ENCODE measurements at regions not wholly inside any gene's neighbourhood (a gene's known extent, or its start where the extent isn't known, plus 50 kb on each side); places are given as distances from the start of the nearest gene placed in this dataset.

GRCh38 chr10:23872290-23872689 is 336.6 kb upstream of the KIAA1217 start:
- H4K8ac ChIP-seq (ENCODE audit: low read length), result no peak overlapping the region
- no peak overlapping the region for H2AK5ac ChIP-seq (ENCODE audit: low read length, severe bottlenecking)
- no peak for DNase-seq
- H3K79me1 ChIP-seq (replicated peaks; ENCODE audit: low read length, poor library complexity, severe bottlenecking), result no peaks in the 10 kb centered on the region
- no peak overlapping the region for H3K4me3 ChIP-seq (ENCODE audit: insufficient read depth in 1 of 2, low read depth in 1 of 2, low read length in 2 of 2)
- no peaks in the 10 kb centered on the region for H3K27me3 ChIP-seq (ENCODE audit: control insufficient read depth in 1 of 2, insufficient read depth in 1 of 2, low read length in 2 of 2)
- no peak overlapping the region for H2BK5ac ChIP-seq (ENCODE audit: low read depth, low read length, poor library complexity, severe bottlenecking)
- H2AFZ ChIP-seq (ENCODE audit: low read depth, low read length), result no peak overlapping the region
- H3K14ac ChIP-seq (ENCODE audit: low read length in 2 of 2), result no peak overlapping the region
- H2BK15ac ChIP-seq (ENCODE audit: low read depth, poor library complexity, severe bottlenecking), result no peak overlapping the region
- 86% methylated on average over 1 of the region's 2 CpGs for WGBS
- no peak overlapping the region for H3K4me2 ChIP-seq (ENCODE audit: low read length, poor library complexity, severe bottlenecking)
- H3K9me3 ChIP-seq (ENCODE audit: control insufficient read depth, low read length), result no peaks in the 10 kb centered on the region
- no peak overlapping the region for H3K18ac ChIP-seq (ENCODE audit: low read depth in 1 of 2, low read length in 2 of 2)
- H3K27ac ChIP-seq (ENCODE audit: low read length, poor library complexity, severe bottlenecking), result no peak overlapping the region
- no peak overlapping the region for H3K9ac ChIP-seq (ENCODE audit: low read length)
- H3K4me1 ChIP-seq (ENCODE audit: control insufficient read depth, insufficient read depth, low read depth, low read length), result no peaks in the 10 kb centered on the region
- no peak overlapping the region for H3K23ac ChIP-seq (ENCODE audit: low read length in 2 of 2)
- H3K36me3 ChIP-seq (ENCODE audit: control insufficient read depth in 1 of 2, insufficient read depth in 2 of 2, low read depth in 1 of 2, low read length in 2 of 2), result no peaks in the 10 kb centered on the region
- H2BK120ac ChIP-seq (ENCODE audit: low read depth, low read length), result no peak overlapping the region
- H2BK12ac ChIP-seq (ENCODE audit: low read length in 2 of 2), result no peak overlapping the region
- no peak overlapping the region for H3K4ac ChIP-seq (ENCODE audit: low read depth in 1 of 2, low read length in 2 of 2)
- no peak overlapping the region for H4K91ac ChIP-seq (ENCODE audit: low read length)

- WGBS, result 79% methylated on average over 10 of the region's 10 CpGs
- no peak overlapping the region for H3K4ac ChIP-seq (ENCODE audit: low read depth in 1 of 2, low read length in 2 of 2)
- no peak overlapping the region for H3K14ac ChIP-seq (ENCODE audit: low read length in 2 of 2)
- H3K23ac ChIP-seq (ENCODE audit: low read length in 2 of 2), result no peak overlapping the region
- no peak overlapping the region for H3K9ac ChIP-seq (ENCODE audit: low read length)
- H3K79me1 ChIP-seq (replicated peaks; ENCODE audit: low read length, poor library complexity, severe bottlenecking), result no peaks in the 10 kb centered on the region
- DNase-seq, result no peak
- no peak overlapping the region for H2BK120ac ChIP-seq (ENCODE audit: low read depth, low read length)
- H2AFZ ChIP-seq (ENCODE audit: low read depth, low read length), result no peak overlapping the region
- no peak overlapping the region for H3K18ac ChIP-seq (ENCODE audit: low read depth in 1 of 2, low read length in 2 of 2)
- H3K4me3 ChIP-seq (ENCODE audit: insufficient read depth in 1 of 2, low read depth in 1 of 2, low read length in 2 of 2), result no peak overlapping the region
- H2BK12ac ChIP-seq (ENCODE audit: low read length in 2 of 2), result no peak overlapping the region
- H3K4me1 ChIP-seq (ENCODE audit: control insufficient read depth, insufficient read depth, low read depth, low read length), result no peaks in the 10 kb centered on the region
- H3K36me3 ChIP-seq (ENCODE audit: control insufficient read depth in 1 of 2, insufficient read depth in 2 of 2, low read depth in 1 of 2, low read length in 2 of 2), result no peaks in the 10 kb centered on the region
- H4K8ac ChIP-seq (ENCODE audit: low read length), result no peak overlapping the region
- no peak overlapping the region for H2BK5ac ChIP-seq (ENCODE audit: low read depth, low read length, poor library complexity, severe bottlenecking)
- no peak overlapping the region for H2AK5ac ChIP-seq (ENCODE audit: low read length, severe bottlenecking)
- no peak overlapping the region for H4K91ac ChIP-seq (ENCODE audit: low read length)
- no peaks in the 10 kb centered on the region for H3K9me3 ChIP-seq (ENCODE audit: control insufficient read depth, low read length)
- no peak overlapping the region for H3K27ac ChIP-seq (ENCODE audit: low read length, poor library complexity, severe bottlenecking)
- no peak overlapping the region for H2BK15ac ChIP-seq (ENCODE audit: low read depth, poor library complexity, severe bottlenecking)
- H3K27me3 ChIP-seq (ENCODE audit: control insufficient read depth in 1 of 2, insufficient read depth in 1 of 2, low read length in 2 of 2), result no peaks in the 10 kb centered on the region
- H3K4me2 ChIP-seq (ENCODE audit: low read length, poor library complexity, severe bottlenecking), result no peak overlapping the region
Measured at GRCh38 chr10:23877791-23878320, 331.1 kb upstream of the KIAA1217 start.

GRCh38 chr10:23884670-23885069 is 324.3 kb upstream of the KIAA1217 start:
- Histone ChIP-seq H3K14ac (ENCODE audit: low read length in 2 of 2) (no peak overlapping the region), H3K9me3 (ENCODE audit: control insufficient read depth, low read length) (no peaks in the 10 kb centered on the region), H3K23ac (ENCODE audit: low read length in 2 of 2) (no peak overlapping the region), H3K27ac (ENCODE audit: low read length, poor library complexity, severe bottlenecking) (no peak overlapping the region), H3K18ac (ENCODE audit: low read depth in 1 of 2, low read length in 2 of 2) (no peak overlapping the region), H3K79me1 (replicated peaks; ENCODE audit: low read length, poor library complexity, severe bottlenecking) (no peaks in the 10 kb centered on the region), H2BK15ac (ENCODE audit: low read depth, poor library complexity, severe bottlenecking) (no peak overlapping the region), H3K4me2 (ENCODE audit: low read length, poor library complexity, severe bottlenecking) (no peak overlapping the region), H4K91ac (ENCODE audit: low read length) (no peak overlapping the region), H2BK120ac (ENCODE audit: low read depth, low read length) (no peak overlapping the region), H3K9ac (ENCODE audit: low read length) (no peak overlapping the region), H3K4ac (ENCODE audit: low read depth in 1 of 2, low read length in 2 of 2) (no peak overlapping the region), H4K8ac (ENCODE audit: low read length) (no peak overlapping the region), H3K4me1 (ENCODE audit: control insufficient read depth, insufficient read depth, low read depth, low read length) (no peaks in the 10 kb centered on the region), H3K4me3 (ENCODE audit: insufficient read depth in 1 of 2, low read depth in 1 of 2, low read length in 2 of 2) (no peak overlapping the region), H2AFZ (ENCODE audit: low read depth, low read length) (no peak overlapping the region), H3K27me3 (ENCODE audit: control insufficient read depth in 1 of 2, insufficient read depth in 1 of 2, low read length in 2 of 2) (no peaks in the 10 kb centered on the region), H2BK12ac (ENCODE audit: low read length in 2 of 2) (no peak overlapping the region), H3K36me3 (ENCODE audit: control insufficient read depth in 1 of 2, insufficient read depth in 2 of 2, low read depth in 1 of 2, low read length in 2 of 2) (no peaks in the 10 kb centered on the region), H2AK5ac (ENCODE audit: low read length, severe bottlenecking) (no peak overlapping the region), H2BK5ac (ENCODE audit: low read depth, low read length, poor library complexity, severe bottlenecking) (no peak overlapping the region)
- WGBS, result 38% methylated on average over 1 of the region's 2 CpGs
- no peak for DNase-seq

- no peaks in the 10 kb centered on the region for H3K36me3 ChIP-seq (ENCODE audit: control insufficient read depth in 1 of 2, insufficient read depth in 2 of 2, low read depth in 1 of 2, low read length in 2 of 2)
- no peak overlapping the region for H2BK120ac ChIP-seq (ENCODE audit: low read depth, low read length)
- H3K4me2 ChIP-seq (ENCODE audit: low read length, poor library complexity, severe bottlenecking), result no peak overlapping the region
- no peak overlapping the region for H2BK5ac ChIP-seq (ENCODE audit: low read depth, low read length, poor library complexity, severe bottlenecking)
- no peaks in the 10 kb centered on the region for H3K4me1 ChIP-seq (ENCODE audit: control insufficient read depth, insufficient read depth, low read depth, low read length)
- WGBS, result 94% methylated on average over 4 of the region's 5 CpGs
- no peak overlapping the region for H3K27ac ChIP-seq (ENCODE audit: low read length, poor library complexity, severe bottlenecking)
- no peak overlapping the region for H3K14ac ChIP-seq (ENCODE audit: low read length in 2 of 2)
- no peak overlapping the region for H2AFZ ChIP-seq (ENCODE audit: low read depth, low read length)
- H4K91ac ChIP-seq (ENCODE audit: low read length), result no peak overlapping the region
- no peak overlapping the region for H4K8ac ChIP-seq (ENCODE audit: low read length)
- no peak overlapping the region for H3K9ac ChIP-seq (ENCODE audit: low read length)
- H3K27me3 ChIP-seq (ENCODE audit: control insufficient read depth in 1 of 2, insufficient read depth in 1 of 2, low read length in 2 of 2), result no peaks in the 10 kb centered on the region
- no peak overlapping the region for H3K4me3 ChIP-seq (ENCODE audit: insufficient read depth in 1 of 2, low read depth in 1 of 2, low read length in 2 of 2)
- H3K79me1 ChIP-seq (replicated peaks; ENCODE audit: low read length, poor library complexity, severe bottlenecking), result no peaks in the 10 kb centered on the region
- H2BK15ac ChIP-seq (ENCODE audit: low read depth, poor library complexity, severe bottlenecking), result no peak overlapping the region
- H3K9me3 ChIP-seq (ENCODE audit: control insufficient read depth, low read length), result no peaks in the 10 kb centered on the region
- no peak overlapping the region for H3K23ac ChIP-seq (ENCODE audit: low read length in 2 of 2)
- H2BK12ac ChIP-seq (ENCODE audit: low read length in 2 of 2), result no peak overlapping the region
- H2AK5ac ChIP-seq (ENCODE audit: low read length, severe bottlenecking), result no peak overlapping the region
- no peak overlapping the region for H3K4ac ChIP-seq (ENCODE audit: low read depth in 1 of 2, low read length in 2 of 2)
- H3K18ac ChIP-seq (ENCODE audit: low read depth in 1 of 2, low read length in 2 of 2), result no peak overlapping the region
- DNase-seq, result no peak
Measured at GRCh38 chr10:23885853-23886252, 323.1 kb upstream of the KIAA1217 start.
